Bone marrow (tissue), 2 donors: ENCODE measurements at regions not wholly inside any gene's neighbourhood (a gene's known extent, or its start where the extent isn't known, plus 50 kb on each side); places are given as distances from the start of the nearest gene placed in this dataset.

ENCODE experiments used
- DNase-seq, 2 donors: peaks; one replicate each; lab custom pipeline; 2025; lab: John Stamatoyannopoulos, UW

DNA sequence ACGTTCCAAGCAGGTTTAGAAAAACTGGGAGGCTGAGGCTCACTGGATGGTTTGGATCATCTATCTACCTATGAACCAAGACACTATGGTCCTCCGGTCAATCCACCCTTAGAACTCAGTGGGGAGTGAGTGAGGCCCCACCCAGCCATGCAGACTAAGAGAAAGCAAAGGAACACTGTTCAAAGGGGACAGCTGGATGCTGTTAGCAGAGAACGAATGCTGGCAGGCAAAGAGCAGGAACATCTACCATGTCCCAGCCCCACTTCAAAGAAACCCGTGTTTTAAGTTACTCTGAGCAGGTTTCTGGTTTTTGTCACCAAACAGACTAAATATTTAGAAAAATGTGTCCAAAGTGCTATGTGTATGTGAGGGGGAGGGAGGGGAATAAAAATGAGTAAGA lies 183.4 kb upstream of the XYLT1 start:
- DNase-seq, result no peak

DNA sequence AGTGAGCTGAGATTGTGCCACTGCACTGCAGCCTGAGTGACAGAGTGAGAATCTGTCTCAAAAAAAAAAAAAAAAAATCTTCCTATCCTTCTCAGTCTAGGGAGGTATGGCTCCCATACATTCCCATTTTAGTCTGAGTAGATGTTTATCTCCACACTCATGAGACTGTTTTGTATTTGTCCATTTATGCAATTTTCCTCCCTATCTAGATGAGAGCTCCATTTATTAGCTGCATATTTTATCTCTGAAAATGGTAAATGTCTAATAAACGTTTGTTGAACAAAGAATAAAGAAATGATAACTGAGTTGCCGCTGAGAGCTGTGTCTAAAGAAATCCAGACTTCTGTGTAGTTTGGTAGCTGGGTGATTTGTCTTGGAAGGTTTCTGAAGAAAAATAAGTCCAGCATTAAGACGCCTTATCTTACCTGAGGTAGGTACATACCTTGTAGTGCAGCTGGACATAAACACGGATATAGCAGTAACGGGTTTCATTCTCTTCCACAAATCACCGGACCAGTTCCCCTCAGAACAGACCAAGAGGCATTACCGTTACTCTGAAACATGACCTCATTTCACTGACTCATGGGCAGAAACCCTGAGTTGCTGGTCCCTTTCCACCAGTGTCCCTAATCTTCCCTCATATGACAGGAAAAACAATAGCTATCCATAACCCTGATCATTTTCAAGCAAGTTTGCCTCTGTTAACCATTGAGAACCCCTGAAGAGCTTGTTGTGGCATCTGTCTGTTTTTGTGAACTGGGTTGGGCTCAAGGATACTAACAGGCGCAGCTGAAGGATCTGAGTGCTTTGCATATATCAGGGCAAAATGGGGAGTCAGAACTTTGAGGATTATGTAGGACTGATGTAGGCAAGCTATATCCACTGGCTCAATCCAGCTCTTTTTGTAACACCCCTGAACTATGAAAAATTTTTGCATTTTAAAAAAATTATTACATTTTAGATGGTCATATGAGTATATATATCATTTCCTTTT lies 177.4 kb upstream of the XYLT1 start:
- no peak for DNase-seq

DNA sequence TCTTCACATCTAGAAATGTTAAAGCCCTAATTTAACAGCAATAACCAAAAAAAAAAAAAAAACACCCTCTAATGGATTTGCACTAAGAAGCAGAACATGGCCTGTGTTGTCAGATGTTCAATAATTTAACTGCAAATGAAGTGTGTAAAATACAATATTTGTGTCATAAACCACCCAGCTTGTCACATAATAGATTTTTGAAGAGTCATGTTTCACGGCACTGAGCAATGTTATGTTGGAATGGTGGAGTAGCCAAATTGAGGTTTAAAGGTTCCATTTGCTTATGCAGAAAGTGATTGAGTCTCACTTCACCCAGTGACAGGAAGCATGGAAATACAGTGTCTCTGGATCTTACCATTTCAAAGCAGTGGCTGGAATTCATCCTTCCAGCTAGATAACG lies 173.2 kb upstream of the XYLT1 start:
- no peak for DNase-seq

DNA sequence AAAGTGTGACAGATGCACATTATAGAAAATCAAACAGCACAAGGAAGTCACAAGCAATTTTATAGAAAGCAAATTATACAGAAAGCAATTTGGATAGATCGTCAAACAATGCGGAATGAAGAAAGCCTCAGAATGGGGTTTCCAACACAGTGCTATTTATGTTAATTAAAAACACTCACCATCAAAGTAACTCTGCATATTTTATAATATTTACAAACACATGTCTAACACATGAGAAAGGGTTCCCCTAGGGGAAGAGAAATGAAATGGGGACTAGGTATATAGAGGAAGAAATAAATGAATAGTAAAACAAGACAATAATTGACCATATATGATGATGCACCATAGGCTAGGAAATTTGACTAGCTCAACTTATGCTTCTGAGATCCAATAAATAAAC lies 171.2 kb upstream of the XYLT1 start:
- DNase-seq, result no peak

DNA sequence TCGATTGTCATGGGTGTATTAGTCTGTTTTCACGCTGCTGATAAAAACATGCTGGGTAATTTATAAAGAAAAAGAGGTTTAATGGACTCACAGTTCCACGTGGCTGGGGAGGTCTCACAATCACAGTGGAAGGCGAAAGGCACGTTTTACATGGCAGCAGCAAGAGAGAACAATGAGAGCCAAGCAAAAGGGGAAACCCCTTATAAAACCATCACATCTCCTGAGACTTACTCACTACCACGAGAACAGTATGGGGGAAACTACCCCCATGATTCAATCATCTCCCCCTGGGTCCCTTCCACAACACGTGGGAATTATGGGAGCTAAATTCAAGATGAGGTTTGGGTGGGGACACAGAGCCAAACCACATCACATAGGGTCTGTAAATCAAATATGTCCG lies 167.4 kb upstream of the XYLT1 start:
- no peak for DNase-seq

DNA sequence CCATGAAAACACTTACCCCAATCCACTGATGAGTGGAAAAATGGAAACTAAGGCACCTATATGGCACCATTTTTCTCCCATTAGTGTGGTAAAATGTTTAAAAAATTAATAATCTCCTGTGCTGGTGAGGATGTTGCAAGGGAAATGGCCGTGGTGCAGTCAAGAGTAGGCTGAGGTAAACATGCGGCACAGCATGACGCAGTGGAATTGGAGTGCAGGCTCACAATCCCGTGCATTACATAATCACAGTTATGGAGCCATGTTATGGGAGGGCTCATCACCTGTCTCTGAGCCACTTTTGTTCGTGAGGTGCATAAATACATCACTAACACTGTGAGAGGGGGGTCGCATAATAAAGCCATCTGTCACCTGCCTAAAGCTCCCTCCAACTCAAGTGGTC lies 164.4 kb upstream of the XYLT1 start:
- no peak for DNase-seq

DNA sequence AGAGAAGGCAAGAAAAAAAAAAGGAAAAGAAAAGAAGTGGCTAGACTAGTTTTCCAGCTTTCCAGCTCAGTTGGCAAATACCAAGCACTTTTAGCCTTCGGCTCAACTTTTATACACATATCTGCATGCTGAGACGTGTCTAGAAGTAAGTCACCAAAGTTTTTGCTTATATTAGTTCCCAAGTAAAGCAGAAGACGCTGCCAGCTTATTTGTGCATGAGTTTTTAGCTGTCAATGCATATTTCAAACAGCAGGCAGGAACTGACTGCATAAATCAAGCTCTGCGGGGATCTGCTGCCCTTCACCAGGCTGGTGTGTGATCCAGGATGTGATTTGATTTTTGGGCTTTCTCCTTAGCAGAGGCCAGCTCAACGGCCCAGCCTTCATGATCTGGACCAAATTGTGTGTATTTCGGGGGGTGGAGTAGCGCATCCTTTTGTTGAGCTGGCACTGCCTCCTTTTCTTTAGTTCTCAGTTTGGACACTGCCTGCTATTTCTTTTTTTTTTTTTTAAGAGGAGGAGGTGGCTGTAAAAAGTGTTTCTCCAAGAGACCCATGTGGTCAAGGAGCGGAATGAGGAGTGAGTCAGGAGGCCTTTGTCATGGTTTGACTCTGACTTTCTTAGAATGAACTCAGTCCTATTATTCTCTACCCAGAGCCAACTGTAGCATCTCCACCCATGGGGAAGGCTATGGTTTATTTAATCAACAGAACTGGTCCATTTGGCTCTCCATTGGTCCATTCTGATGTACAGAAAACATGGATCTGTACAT lies 162.6 kb upstream of the XYLT1 start:
- no peak for DNase-seq

DNA sequence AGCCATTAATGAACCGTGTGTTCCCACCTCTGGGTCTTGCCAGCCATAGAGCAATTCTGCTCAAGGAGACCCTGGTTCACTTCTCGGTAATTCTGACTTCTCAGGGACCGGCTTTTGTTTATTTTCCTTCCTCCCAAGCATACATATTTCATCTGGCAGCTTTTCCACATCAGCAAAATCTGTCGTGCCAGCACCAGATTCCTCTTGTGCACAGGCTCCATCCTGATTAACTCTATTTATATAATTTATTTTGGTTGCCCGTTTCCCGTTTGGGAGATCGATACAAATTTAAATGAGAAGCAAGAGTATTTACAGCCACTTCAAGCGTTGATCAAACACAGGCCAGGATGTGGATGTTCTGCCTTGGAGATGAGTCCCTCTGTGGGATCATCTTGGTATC lies 161.9 kb upstream of the XYLT1 start:
- DNase-seq, result no peak

DNA sequence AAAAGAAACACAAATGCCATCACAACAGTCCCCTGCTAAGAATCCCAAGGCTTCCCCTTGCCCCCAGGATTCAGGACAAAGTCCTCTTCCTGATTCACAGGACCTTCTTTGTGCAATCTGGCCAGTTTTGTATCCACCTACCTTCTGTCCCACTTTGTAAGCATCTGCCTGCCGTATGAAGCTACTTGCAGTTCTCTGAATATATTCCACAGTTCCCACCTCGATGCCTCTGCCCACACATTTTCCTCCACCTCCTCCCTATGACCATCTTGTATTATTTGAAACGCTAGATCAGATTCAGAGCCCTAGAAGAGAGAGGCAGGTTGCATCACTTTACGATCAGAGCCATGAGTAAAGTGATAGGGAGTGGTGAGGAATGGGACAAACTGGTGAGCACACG lies 159.2 kb upstream of the XYLT1 start:
- DNase-seq, result no peak

DNA sequence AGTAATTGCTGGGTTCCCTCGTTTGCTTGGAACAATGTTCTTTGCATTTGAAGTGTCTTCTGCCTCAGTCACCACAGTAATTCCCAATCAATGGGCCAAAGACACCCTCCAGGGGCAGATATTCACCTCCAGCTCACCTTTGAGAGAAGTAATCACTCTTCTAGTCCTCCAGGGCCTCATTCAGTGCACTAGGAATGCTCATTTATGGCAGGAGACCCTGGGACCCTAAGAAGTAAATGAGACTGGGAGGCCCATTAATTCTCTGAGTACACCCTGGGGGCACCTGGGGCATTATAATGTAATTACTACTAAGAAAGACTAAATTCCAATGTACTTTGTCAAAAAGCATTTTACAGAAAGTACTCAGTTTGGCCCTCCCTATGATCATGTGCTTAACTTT lies 158.2 kb upstream of the XYLT1 start:
- DNase-seq, result no peak

DNA sequence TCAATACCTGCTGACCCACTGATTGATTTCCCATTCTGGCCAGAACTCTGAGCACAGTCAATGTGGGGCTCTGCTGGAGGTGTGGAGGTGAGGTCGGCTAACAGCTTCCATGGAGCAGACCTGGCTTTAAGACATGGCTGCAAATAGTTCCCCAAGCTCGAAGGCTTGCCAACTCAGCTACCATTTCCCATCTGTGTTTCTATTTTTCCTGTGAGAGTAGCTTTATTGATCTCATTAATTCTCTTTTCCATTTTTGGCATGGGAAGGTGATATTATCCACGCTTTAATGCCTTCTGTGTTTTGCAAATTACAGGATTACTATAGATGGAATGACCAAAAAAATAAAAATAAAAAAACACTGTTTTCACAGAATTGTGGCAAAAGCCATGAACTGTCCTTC lies 151.6 kb upstream of the XYLT1 start:
- no peak for DNase-seq

DNA sequence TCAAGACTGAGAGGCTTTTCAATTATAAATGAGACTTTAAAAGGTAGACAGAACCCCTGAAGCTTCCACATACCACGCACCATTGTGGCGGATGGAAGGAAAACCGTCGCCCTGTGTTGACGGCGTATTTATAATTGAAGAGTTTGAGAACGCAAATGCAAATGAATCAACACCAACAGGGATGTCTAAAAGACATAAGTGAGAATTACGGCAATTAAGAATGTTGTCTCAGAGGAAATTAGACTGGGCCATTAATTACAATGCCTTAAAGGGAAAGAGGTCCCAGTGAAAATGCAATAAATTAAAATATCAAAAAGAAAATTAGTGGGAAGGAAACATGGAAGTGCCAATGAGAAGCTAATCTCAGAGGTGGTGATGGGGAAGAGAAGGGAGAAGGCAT lies 148.5 kb upstream of the XYLT1 start:
- DNase-seq, result no peak

DNA sequence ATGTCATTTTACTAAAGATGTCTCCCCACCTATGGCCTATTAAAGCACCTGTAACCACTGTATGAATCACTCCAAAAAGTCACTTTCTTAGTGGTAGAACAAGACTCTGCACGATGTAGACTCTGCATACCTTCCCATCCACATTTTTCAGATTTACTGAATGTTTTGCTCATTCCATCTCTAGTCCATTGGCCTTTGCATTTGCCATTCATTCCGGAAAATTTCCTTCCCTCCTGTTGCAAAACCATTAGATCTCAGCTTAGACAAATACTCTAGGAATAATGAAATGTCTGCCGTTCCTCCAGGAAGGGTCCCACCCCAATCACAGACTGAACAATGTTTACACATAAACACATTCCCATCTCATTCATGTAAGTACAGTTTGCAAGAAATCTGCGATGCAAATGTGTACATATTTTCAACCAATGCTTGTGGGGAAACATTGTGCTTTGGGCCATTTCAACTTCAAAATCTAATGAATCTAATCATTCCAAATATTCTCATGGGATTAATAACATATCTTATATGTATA lies 146.3 kb upstream of the XYLT1 start:
- DNase-seq, result no peak

DNA sequence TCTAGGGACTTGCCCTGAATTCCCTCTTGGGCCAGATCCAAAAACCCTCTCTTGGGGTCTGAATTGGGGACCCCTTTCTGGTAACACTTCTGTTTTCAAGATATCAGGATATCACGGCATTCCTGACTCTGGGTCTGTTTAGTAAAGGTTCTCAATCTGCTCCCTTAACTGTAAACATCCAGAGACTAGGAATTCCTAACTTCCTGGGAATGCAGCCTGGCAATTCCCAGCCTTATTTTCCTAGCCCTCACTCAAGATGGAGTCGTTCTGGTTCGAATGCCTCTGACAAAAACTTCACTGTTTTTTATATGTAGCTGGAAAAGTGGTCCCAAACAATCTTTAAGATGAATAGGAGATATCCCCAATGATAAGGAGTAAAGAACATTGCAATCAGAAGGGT lies 141.6 kb upstream of the XYLT1 start:
- DNase-seq, result no peak

DNA sequence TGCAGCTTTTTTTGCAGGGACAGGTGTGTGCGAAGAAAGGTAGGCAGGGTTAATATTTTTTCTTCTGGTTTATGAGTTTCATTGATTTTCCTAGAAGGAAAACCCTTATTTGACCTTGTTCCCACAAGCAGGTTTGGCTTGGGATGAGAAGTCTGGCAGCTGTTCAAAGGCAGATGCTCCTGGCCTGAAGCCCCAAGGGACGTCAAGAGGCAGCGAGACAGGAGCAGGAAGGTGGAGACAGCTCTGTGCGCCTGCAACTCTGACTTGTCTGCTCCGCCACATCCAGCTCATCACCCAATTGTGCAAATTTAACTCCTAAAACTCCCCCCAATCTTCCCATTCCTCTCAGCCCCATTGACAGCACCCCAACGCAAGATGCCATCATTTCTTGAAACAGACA lies 136.8 kb upstream of the XYLT1 start:
- no peak for DNase-seq

DNA sequence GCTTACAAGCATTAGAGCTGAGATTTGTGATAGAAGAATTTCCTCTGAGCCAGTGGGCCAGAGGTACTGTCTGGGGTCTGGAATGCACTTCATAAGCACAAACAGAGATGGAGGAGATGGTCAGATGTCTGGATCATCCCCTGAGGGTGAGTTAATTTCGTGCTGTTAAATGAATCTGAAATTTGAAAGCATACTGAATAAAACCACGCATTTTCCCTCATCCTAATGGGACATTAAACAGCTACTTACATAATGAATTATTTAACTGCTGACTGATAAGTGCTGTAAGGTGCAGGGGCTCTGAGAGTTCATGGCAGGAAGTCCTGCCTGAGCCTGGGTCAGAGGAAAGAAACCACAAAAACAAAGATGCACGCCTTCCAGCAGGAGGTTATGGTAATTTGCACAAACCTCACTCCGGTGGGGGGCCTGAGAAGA lies 136.3 kb upstream of the XYLT1 start:
- DNase-seq, result no peak

DNA sequence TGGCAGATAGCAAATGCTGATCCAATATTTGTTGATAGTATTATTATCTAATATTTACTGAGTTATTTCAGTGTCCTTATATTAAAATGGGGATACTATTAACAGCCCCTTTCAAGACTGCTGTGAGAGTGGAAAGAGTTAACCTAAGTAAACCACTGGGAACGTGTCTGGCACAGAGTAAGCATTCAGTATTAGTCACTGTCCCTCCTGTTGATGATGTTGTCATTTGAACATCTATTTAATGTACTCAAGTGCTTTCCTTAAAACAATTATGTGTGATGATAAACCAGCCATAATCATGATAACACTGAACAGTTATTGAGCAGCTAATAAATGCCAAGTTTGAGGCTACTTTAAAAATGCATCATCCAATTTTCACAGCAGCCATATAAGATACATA lies 135.7 kb upstream of the XYLT1 start:
- no peak for DNase-seq

DNA sequence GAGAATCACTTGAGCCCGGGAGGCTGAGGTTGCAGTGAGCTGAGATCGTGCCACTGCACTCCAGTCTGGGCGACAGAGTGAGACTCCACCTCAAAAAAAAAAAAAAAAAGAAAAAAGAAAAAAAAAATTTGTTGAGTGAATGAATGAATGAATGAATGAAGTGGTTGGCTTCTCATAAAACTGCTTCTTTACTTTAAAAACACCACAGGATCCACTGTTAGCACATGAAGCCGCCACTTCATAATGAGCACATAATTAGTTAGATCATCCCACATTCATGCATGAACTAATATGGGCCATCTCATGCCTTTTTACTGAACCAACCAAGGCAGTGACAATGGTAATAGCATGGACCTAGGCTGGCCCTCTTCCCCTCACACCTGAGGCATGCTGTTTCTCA lies 135.0 kb upstream of the XYLT1 start:
- DNase-seq, result no peak

DNA sequence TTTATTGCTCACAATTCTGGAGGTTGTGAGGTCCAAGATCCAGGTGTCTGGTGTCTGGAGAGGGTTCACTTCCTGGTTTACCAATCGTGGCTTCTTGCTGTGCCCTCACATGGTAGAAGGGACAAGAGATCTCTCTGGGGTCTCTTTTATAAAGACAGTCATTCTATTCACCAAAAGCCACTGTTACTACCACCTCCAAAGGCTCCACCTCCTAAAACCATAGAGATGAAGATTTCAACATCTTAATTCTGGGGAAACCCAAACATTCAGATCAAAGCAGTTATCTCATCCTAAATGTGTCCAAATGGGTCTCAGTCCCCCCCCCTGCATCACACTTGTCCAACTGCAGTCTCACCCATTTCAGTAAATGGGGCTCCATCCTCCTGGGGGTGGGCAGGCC lies 132.9 kb upstream of the XYLT1 start:
- DNase-seq, result no peak

DNA sequence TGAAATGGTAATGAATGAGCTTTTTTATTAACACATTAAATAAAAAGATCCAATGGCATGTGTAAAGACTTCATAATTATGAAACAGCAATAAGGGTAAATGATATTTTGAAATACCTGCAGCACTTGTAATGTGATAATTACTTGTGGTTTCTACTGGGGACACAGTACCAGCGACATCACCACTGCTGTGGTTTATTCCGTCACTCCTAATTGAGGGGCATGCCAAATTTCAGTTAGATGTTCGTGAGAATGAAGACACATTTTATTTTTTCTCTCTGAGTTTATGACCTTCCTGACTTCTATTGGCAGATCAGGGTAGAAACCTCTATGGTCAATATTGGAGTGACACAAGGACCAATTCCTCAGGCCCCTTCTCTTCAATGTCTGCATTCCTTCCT lies 131.9 kb upstream of the XYLT1 start:
- no peak for DNase-seq

DNA sequence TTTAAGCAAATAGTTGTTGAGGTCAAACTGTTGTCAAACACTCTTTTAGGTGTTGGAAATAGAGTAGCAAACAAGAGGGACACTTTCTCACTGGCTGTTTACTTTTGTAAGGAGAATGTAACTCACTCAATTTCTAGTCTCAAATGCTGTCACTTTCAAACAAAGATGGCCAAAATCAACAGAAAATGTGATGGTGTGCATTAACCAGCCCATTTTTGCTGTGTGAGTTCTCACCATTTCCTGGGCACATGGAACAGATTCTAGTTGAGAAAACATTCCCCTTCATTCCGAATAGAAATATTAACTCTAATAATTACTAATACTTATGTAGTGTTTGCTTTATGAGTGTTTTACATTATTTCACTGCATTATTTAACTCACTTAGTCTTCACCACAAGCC lies 128.2 kb upstream of the XYLT1 start:
- DNase-seq, result no peak

DNA sequence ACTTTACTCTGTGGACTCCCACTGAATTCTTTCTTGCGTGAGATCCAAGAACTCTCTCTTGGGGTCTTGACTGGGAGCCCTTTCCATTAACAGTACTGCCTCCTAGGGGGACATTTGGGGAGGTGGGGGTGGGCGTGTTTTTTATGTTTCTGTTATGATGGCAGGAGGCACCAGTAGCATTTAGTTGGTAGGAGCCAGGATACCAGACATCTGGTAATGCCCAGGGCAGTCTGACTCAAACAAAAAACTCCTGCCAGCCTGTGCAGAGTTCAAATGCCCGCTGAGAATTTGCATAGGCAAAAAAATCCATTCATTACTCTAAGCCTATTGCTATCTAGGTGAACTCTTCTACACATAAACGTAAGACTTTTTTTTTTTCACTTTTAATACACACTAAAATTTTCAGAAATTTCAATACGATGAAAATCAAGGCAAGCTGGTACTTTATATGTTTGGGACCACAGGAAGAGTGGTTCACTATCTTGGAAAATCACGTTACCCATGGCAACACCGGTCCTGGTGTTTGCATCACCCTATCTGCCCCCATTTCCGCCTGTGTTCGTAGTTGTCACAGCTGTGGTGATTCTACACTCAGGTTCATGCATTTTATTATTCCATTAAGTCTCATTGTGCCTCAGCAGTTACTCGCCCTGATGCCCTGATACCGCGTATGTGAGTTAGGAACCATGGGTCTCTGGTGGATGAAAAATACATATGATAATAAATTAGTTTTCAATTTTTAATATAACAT lies 121.1 kb upstream of the XYLT1 start:
- no peak for DNase-seq
